Tibial artery (tissue), 4 donors: ENCODE measurements at regions not wholly inside any gene's neighbourhood (a gene's known extent, or its start where the extent isn't known, plus 50 kb on each side); places are given as distances from the start of the nearest gene placed in this dataset.

Source experiments
- DNase-seq, 2 donors: peaks; one replicate each; pipeline ENCODE4 v3.0.0-alpha.2; 2019
- H3K27ac ChIP-seq, 2 donors: fragments of 200-600 bp; sonication (generic) in 1 of 2; 1 replicate in 1 of 2; 2 replicates in 1 of 2; pipeline ENCODE4 v1.5.1; 2018 to 2019; ENCODE audit warnings: mild to moderate bottlenecking in 1 of 2
- H3K27me3 ChIP-seq, 2 donors: fragments of 200-600 bp; sonication (generic) in 1 of 2; one replicate each; pipeline versions ENCODE4 v1.5.1 to v1.6.0; 2016 to 2019
- H3K36me3 ChIP-seq, 3 donors: fragments of 200-600 bp; sonication (generic) in 2 of 3; one replicate each; pipeline ENCODE4 v1.5.1; 2016 to 2019; ENCODE audit warnings: mild to moderate bottlenecking in 2 of 3
- H3K4me1 ChIP-seq, 4 donors: fragments of 200-600 bp; sonication (generic) in 2 of 4; 1 replicate in 3 of 4; 2 replicates in 1 of 4; pipeline ENCODE4 v1.5.1; 2016 to 2019
- H3K4me3 ChIP-seq, 2 donors: fragments of 200-600 bp; sonication (generic) in 1 of 2; 1 replicate in 1 of 2; 2 replicates in 1 of 2; pipeline ENCODE4 v1.5.1; 2018 to 2019; ENCODE audit warnings: mild to moderate bottlenecking in 2 of 2
- H3K9me3 ChIP-seq, 3 donors: fragments of 200-600 bp; sonication (generic) in 1 of 3; one replicate each; pipeline ENCODE4 v1.5.1; 2016 to 2019
- CTCF ChIP-seq, 2 experiments: fragments of 200-600 bp in 1 of 2; fragments of 450-650 bp in 1 of 2; IDR thresholded peaks; one replicate each; pipeline ENCODE4 v1.5.1; 2017 to 2019; ENCODE audit warnings: antibody characterized with exemption in 2 of 2, mild to moderate bottlenecking in 1 of 2, moderate library complexity in 1 of 2
- intact Hi-C: fragments of 100-400 bp; cut with DNase I; formaldehyde crosslinking; loops from one replicate; pipeline ENCODE4 v1.15.0; 2023; ENCODE audit warnings: low total_unique reads

GRCh38 chr2:41924024-41924423 is 123.8 kb upstream of the PKDCC start:
- no peak overlapping the region for H3K27ac ChIP-seq
- no peaks in the 10 kb centered on the region for H3K9me3 ChIP-seq
- H3K27me3 ChIP-seq, result no peaks in the 10 kb centered on the region
- peaks cover 0 to 36% (median 16%) of the 10 kb centered on the region in 4 donors for H3K4me1 ChIP-seq
- no peak for DNase-seq
- intact Hi-C loops, result no loop called here
- no peaks in the 10 kb centered on the region for H3K36me3 ChIP-seq
- no peak for TF ChIP-seq CTCF (IDR thresholded peaks at IDR 0.05)
- H3K4me3 ChIP-seq, result no peak overlapping the region

- peaks cover 0 to 36% (median 16%) of the 10 kb centered on the region in 4 donors for H3K4me1 ChIP-seq
- H3K27ac ChIP-seq, result no peak overlapping the region
- H3K9me3 ChIP-seq, result no peaks in the 10 kb centered on the region
- H3K36me3 ChIP-seq, result no peaks in the 10 kb centered on the region
- intact Hi-C loops, result no loop called here
- TF ChIP-seq CTCF (IDR thresholded peaks at IDR 0.05), result no peak
- DNase-seq, result no peak
- no peak overlapping the region for H3K4me3 ChIP-seq
- H3K27me3 ChIP-seq, result no peaks in the 10 kb centered on the region
Measured at GRCh38 chr2:41924709-41925408, 123.0 kb upstream of the PKDCC start.

GRCh38 chr2:41925712-41926111 is 122.1 kb upstream of the PKDCC start:
- no peak for TF ChIP-seq CTCF (IDR thresholded peaks at IDR 0.05)
- no peaks in the 10 kb centered on the region for H3K9me3 ChIP-seq
- no peaks in the 10 kb centered on the region for H3K36me3 ChIP-seq
- no peak overlapping the region for H3K4me3 ChIP-seq
- no peaks in the 10 kb centered on the region for H3K27me3 ChIP-seq
- peak overlapping the region; percentile 8 to 56 for H3K27ac ChIP-seq
- peaks cover 0 to 36% (median 16%) of the 10 kb centered on the region in 4 donors for H3K4me1 ChIP-seq
- no peak for DNase-seq
- intact Hi-C loops, result no loop called here

- Histone ChIP-seq H3K9me3 (no peaks in the 10 kb centered on the region), H3K27me3 (no peaks in the 10 kb centered on the region), H3K27ac (peak overlapping the region; percentile 8 to 56), H3K36me3 (no peaks in the 10 kb centered on the region), H3K4me3 (no peak overlapping the region), H3K4me1 (peaks cover 0 to 41% (median 16%) of the 10 kb centered on the region in 4 donors)
- TF ChIP-seq CTCF (IDR thresholded peaks at IDR 0.05), result no peak
- DNase-seq, result peak; percentile 61 to 85
- intact Hi-C loops, result no loop called here
Measured at GRCh38 chr2:41926614-41927580, 120.9 kb upstream of the PKDCC start.

- Histone ChIP-seq H3K9me3 (no peaks in the 10 kb centered on the region), H3K36me3 (no peaks in the 10 kb centered on the region), H3K27me3 (no peaks in the 10 kb centered on the region), H3K4me3 (no peak overlapping the region), H3K4me1 (peaks cover 0 to 49% (median 21%) of the 10 kb centered on the region in 4 donors), H3K27ac (peak overlapping the region; percentile 8 to 56)
- peak in 1 of 2 donors; percentile 73 for DNase-seq
- intact Hi-C loops, result no loop called here
- TF ChIP-seq CTCF (IDR thresholded peaks at IDR 0.05), result no peak
Measured at GRCh38 chr2:41927581-41928264, 120.1 kb upstream of the PKDCC start.
